H1 (cell line): ENCODE measurements at regions not wholly inside any gene's neighbourhood (a gene's known extent, or its start where the extent isn't known, plus 50 kb on each side); places are given as distances from the start of the nearest gene placed in this dataset.

Experiments used
- HDAC2 ChIP-seq, 2 experiments: fragments of 300-600 bp in 1 of 2; sonication (generic) in 1 of 2; IDR thresholded peaks; 2 replicates each; pipeline ENCODE4 v1.6.1; 2011 to 2012; ENCODE audit warnings: low read depth in 2 of 2, low read length in 2 of 2, mild to moderate bottlenecking in 2 of 2, moderate library complexity in 2 of 2, borderline replicate concordance in 1 of 2, inconsistent platforms in 1 of 2

DNA sequence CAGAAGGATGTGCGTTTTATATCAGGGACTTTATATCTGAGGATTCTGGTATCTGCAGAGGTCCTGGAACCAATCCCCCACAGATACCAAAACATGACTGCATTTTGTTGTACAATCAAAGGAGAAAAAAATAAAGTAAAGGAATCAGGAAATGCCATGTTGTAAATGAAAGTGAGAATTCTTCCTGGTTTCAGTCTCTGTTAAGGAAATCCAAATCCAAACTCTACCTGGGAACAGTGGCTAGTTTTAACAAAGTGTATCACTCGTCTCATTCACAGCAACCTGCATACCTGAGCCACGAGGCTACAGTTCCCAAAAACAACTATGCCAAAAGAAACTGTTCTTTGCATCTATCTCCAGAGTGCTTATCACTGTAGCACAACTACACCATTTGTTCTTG, 77.3 kb upstream of the ATF3 start (continued):
- TF ChIP-seq HDAC2 (IDR thresholded peaks at IDR 0.05; ENCODE audit: borderline replicate concordance in 1 of 2, low read depth in 2 of 2, low read length in 2 of 2), result no peak
